Heart left ventricle (tissue), 13 donors: ENCODE measurements at regions not wholly inside any gene's neighbourhood (a gene's known extent, or its start where the extent isn't known, plus 50 kb on each side); places are given as distances from the start of the nearest gene placed in this dataset.

Experiments
- CTCF ChIP-seq, 12 donors: fragments of 200-600 bp; sonication (generic) in 4 of 12; IDR thresholded peaks; one replicate each; pipeline versions ENCODE4 v1.5.0 to v1.8.0; 2018 to 2022; ENCODE audit warnings: antibody characterized with exemption in 12 of 12, mild to moderate bottlenecking in 5 of 12
- POLR2A ChIP-seq, 2 donors: fragments of 450-650 bp; IDR thresholded peaks; one replicate each; pipeline ENCODE4 v1.6.1; 2017; ENCODE audit warnings: antibody characterized with exemption in 2 of 2, mild to moderate bottlenecking in 2 of 2, moderate library complexity in 2 of 2
- donor health status: ischemic (EF 13 %, LVEDD 7.1; RV severe dilation, severe dysfunction).
- donor health status: DM: no; HTN: yes; CAD: no.
- donor health status: DM: no; HTN: no; CAD: no.
- donor health status: ischemic (EF 25% LVEDD 6.9; RV normal size, moderate dysfunction).
- donor health status: ischemic (EF 25% LVEDD 5.7; RV mildly dilated, moderate dysfunction).
- donor health status: ischemic (EF 35%, LVEDD 5.7; RV mildly dilated, moderate dysfunction).
- donor health status: nonischemic (EF 11% LVEDD 7.7; RV severe dilation, severe dysfunction).
- donor health status: DM: yes; HTN: yes; CAD: no.
- donor health status: PGD.
- donor health status: ischemic (EF 29% LVEDD 5.4; RV normal size, mild dysfunction).
- donor health status: nonischemic (EF 23%, LVEDD 6.1; RV moderate dilation, normal function).

- TF ChIP-seq CTCF (IDR thresholded peaks at IDR 0.05) (no peak), POLR2A (IDR thresholded peaks at IDR 0.05) (no peak)
Measured at GRCh38 chr2:219877728-219878127, 250.3 kb downstream of the SLC4A3 start.
